Gastrocnemius medialis (tissue), 4 donors: ENCODE measurements at regions not wholly inside any gene's neighbourhood (a gene's known extent, or its start where the extent isn't known, plus 50 kb on each side); places are given as distances from the start of the nearest gene placed in this dataset.

Experiments used
- CTCF ChIP-seq, 5 experiments: fragments of 450-650 bp in 3 of 5; fragments of 200-600 bp in 2 of 5; sonication (generic) in 2 of 5; IDR thresholded peaks in 4 of 5; conservative IDR thresholded peaks in 1 of 5; 1 replicate in 4 of 5; 2 replicates in 1 of 5; pipeline ENCODE4 v1.5.1; 2016 to 2019; ENCODE audit warnings: antibody characterized with exemption in 5 of 5, mild to moderate bottlenecking in 3 of 5, moderate library complexity in 3 of 5
- POLR2A ChIP-seq, 2 donors: fragments of 450-650 bp; IDR thresholded peaks; one replicate each; pipeline ENCODE4 v1.6.1; 2017; ENCODE audit warnings: antibody characterized with exemption in 2 of 2, mild to moderate bottlenecking in 2 of 2, moderate library complexity in 2 of 2

- TF ChIP-seq CTCF (IDR thresholded peaks at IDR 0.05 in 4 of 5, conservative IDR thresholded peaks at IDR 0.05 in 1 of 5): no peak
- TF ChIP-seq POLR2A (IDR thresholded peaks at IDR 0.05): no peak
These were observed 334.7 kb upstream of the FTMT start for GRCh38 chr5:121516997-121517396.
